ENCODE measurements at regions not wholly inside any gene's neighbourhood (a gene's known extent, or its start where the extent isn't known, plus 50 kb on each side); places are given as distances from the start of the nearest gene placed in this dataset.

DNA sequence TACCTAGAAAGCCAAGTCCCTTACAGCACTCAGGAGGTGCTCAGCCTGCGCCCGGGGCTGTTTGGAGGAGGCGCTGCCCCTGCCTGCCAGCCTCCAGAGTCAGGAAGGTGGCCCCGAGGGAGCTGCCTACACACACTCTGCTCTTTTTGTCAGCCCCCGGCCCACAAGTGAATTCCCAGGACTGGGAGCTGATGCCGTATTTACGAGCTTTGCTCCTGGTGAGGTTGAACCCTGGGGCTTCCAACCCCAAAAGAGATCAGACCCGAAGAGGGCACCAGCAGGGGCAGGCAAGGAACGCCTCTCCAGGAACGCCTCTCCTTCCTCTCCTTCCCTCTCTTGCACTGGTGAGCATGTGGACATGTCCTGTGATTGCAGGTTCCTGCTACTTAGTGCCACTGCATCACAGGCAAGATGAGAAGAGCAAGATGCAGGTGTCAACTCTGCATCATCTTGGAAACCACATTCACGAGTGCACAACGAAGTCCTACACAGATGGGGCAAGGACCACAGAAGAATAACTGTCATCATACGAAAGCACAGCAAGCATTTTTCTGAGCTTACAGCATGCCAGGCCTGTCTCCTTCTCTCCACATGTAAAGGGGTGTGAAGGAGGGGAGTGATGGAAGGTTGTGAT, 126.7 kb downstream of the NDUFA10 start:
- H3K9ac ChIP-seq (ENCODE audit: insufficient read depth, low read length), result no peak overlapping the region
- no peak for TF ChIP-seq EZH2 (IDR thresholded peaks at IDR 0.05; ENCODE audit: low read length, missing control alignments)
- TF ChIP-seq, protein P1, sequence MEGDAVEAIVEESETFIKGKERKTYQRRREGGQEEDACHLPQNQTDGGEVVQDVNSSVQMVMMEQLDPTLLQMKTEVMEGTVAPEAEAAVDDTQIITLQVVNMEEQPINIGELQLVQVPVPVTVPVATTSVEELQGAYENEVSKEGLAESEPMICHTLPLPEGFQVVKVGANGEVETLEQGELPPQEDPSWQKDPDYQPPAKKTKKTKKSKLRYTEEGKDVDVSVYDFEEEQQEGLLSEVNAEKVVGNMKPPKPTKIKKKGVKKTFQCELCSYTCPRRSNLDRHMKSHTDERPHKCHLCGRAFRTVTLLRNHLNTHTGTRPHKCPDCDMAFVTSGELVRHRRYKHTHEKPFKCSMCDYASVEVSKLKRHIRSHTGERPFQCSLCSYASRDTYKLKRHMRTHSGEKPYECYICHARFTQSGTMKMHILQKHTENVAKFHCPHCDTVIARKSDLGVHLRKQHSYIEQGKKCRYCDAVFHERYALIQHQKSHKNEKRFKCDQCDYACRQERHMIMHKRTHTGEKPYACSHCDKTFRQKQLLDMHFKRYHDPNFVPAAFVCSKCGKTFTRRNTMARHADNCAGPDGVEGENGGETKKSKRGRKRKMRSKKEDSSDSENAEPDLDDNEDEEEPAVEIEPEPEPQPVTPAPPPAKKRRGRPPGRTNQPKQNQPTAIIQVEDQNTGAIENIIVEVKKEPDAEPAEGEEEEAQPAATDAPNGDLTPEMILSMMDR (conservative IDR thresholded peaks at IDR 0.05 in 1 of 2, IDR thresholded peaks at IDR 0.05 in 1 of 2; ENCODE audit: low read depth in 1 of 2, low read length in 2 of 2), result no peak
- no peaks in the 10 kb centered on the region for H4K20me1 ChIP-seq (ENCODE audit: control insufficient read depth, extremely low read depth, insufficient read depth, low read length)
- no peak for DNase-seq (ENCODE audit: low read depth in 2 of 2)
- H3K79me2 ChIP-seq (ENCODE audit: control insufficient read depth, insufficient read depth, low read length), result no peaks in the 10 kb centered on the region
- H3K4me1 ChIP-seq (ENCODE audit: control insufficient read depth, extremely low read depth, insufficient read depth, low read length), result no peaks in the 10 kb centered on the region
- no peak overlapping the region for H3K4me3 ChIP-seq (replicated peaks in 1 of 4; ENCODE audit: control extremely low read depth in 1 of 4, insufficient read depth in 1 of 4, low read depth in 3 of 4, low read length in 4 of 4)
- no peak overlapping the region for H3K4me2 ChIP-seq (ENCODE audit: extremely low read depth, insufficient read depth, low read length)
- no peaks in the 10 kb centered on the region for H3K27me3 ChIP-seq (ENCODE audit: control insufficient read depth, insufficient read depth, low read length)
- H3K36me3 ChIP-seq (ENCODE audit: control insufficient read depth, insufficient read depth, low read length), result no peaks in the 10 kb centered on the region
- no peaks in the 10 kb centered on the region for H3K9me3 ChIP-seq (ENCODE audit: control insufficient read depth, insufficient read depth, low read depth, low read length)
- no peak overlapping the region for H3K27ac ChIP-seq (ENCODE audit: insufficient read depth, low read length)
- H2AFZ ChIP-seq (ENCODE audit: low read length), result no peak overlapping the region

DNA sequence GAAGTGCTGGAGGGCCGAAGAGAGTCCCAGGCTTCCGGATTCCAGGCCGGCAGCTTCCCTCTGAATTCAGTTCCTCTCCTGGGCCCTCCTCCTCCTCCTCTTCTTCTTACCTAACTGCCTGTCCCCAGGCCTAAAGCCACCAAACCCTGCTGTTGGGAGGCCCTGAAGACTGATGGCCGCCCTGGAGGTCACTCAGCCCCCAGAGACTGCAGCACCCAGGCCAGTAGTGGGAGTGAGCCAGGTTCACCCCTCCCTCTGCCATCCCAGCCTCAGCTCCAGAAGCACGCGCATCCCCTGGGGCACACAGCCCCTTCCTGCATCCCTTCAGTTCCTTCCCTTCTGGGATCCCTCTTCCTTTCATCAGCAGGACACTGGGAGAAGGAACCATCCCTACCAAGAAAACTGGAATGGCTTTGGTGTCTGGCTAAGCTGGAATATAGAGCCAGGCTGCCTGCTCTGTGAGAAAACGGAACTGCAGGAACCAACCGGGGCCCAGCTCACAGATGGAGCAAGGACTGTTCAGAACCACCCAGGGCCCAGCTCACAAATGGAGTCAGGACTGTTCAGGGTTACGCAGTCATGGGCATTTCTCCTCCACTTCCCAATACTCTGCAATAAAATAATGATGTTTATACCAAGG, 127.4 kb downstream of the NDUFA10 start:
- no peaks in the 10 kb centered on the region for H4K20me1 ChIP-seq (ENCODE audit: control insufficient read depth, extremely low read depth, insufficient read depth, low read length)
- H3K9me3 ChIP-seq (ENCODE audit: control insufficient read depth, insufficient read depth, low read depth, low read length), result no peaks in the 10 kb centered on the region
- no peak overlapping the region for H3K27ac ChIP-seq (ENCODE audit: insufficient read depth, low read length)
- H3K4me2 ChIP-seq (ENCODE audit: extremely low read depth, insufficient read depth, low read length), result no peak overlapping the region
- H3K9ac ChIP-seq (ENCODE audit: insufficient read depth, low read length), result no peak overlapping the region
- H3K27me3 ChIP-seq (ENCODE audit: control insufficient read depth, insufficient read depth, low read length), result no peaks in the 10 kb centered on the region
- H3K36me3 ChIP-seq (ENCODE audit: control insufficient read depth, insufficient read depth, low read length), result no peaks in the 10 kb centered on the region
- DNase-seq (ENCODE audit: low read depth in 2 of 2), result no peak
- no peak for TF ChIP-seq EZH2 (IDR thresholded peaks at IDR 0.05; ENCODE audit: low read length, missing control alignments)
- TF ChIP-seq, protein P1 (conservative IDR thresholded peaks at IDR 0.05 in 1 of 2, IDR thresholded peaks at IDR 0.05 in 1 of 2; ENCODE audit: low read depth in 1 of 2, low read length in 2 of 2), result no peak
- no peak overlapping the region for H3K4me3 ChIP-seq (replicated peaks in 1 of 4; ENCODE audit: control extremely low read depth in 1 of 4, insufficient read depth in 1 of 4, low read depth in 3 of 4, low read length in 4 of 4)
- no peaks in the 10 kb centered on the region for H3K4me1 ChIP-seq (ENCODE audit: control insufficient read depth, extremely low read depth, insufficient read depth, low read length)
- H2AFZ ChIP-seq (ENCODE audit: low read length), result no peak overlapping the region
- no peaks in the 10 kb centered on the region for H3K79me2 ChIP-seq (ENCODE audit: control insufficient read depth, insufficient read depth, low read length)

- H3K27ac ChIP-seq (ENCODE audit: insufficient read depth, low read length), result no peak overlapping the region
- no peaks in the 10 kb centered on the region for H3K36me3 ChIP-seq (ENCODE audit: control insufficient read depth, insufficient read depth, low read length)
- H3K4me2 ChIP-seq (ENCODE audit: extremely low read depth, insufficient read depth, low read length), result no peak overlapping the region
- TF ChIP-seq EZH2 (IDR thresholded peaks at IDR 0.05; ENCODE audit: low read length, missing control alignments), result no peak
- TF ChIP-seq, protein P1 (conservative IDR thresholded peaks at IDR 0.05 in 1 of 2, IDR thresholded peaks at IDR 0.05 in 1 of 2; ENCODE audit: low read depth in 1 of 2, low read length in 2 of 2), result no peak
- no peak overlapping the region for H2AFZ ChIP-seq (ENCODE audit: low read length)
- no peaks in the 10 kb centered on the region for H3K4me1 ChIP-seq (ENCODE audit: control insufficient read depth, extremely low read depth, insufficient read depth, low read length)
- no peaks in the 10 kb centered on the region for H3K9me3 ChIP-seq (ENCODE audit: control insufficient read depth, insufficient read depth, low read depth, low read length)
- no peak for DNase-seq (ENCODE audit: low read depth in 2 of 2)
- H3K79me2 ChIP-seq (ENCODE audit: control insufficient read depth, insufficient read depth, low read length), result no peaks in the 10 kb centered on the region
- no peak overlapping the region for H3K9ac ChIP-seq (ENCODE audit: insufficient read depth, low read length)
- H4K20me1 ChIP-seq (ENCODE audit: control insufficient read depth, extremely low read depth, insufficient read depth, low read length), result no peaks in the 10 kb centered on the region
- no peak overlapping the region for H3K4me3 ChIP-seq (replicated peaks in 1 of 4; ENCODE audit: control extremely low read depth in 1 of 4, insufficient read depth in 1 of 4, low read depth in 3 of 4, low read length in 4 of 4)
- H3K27me3 ChIP-seq (ENCODE audit: control insufficient read depth, insufficient read depth, low read length), result no peaks in the 10 kb centered on the region
Measured at GRCh38 chr2:239896075-239896474, 129.1 kb downstream of the NDUFA10 start.
